ENCODE measurements at regions not wholly inside any gene's neighbourhood (a gene's known extent, or its start where the extent isn't known, plus 50 kb on each side); places are given as distances from the start of the nearest gene placed in this dataset.

GRCh38 chr15:39296955-39297354 is 283.9 kb upstream of the THBS1 start:
- no peaks in the 10 kb centered on the region for H3K27me3 Mint-ChIP-seq (ENCODE audit: unreplicated experiment)
- peaks cover 42% of the 10 kb centered on the region for H3K4me1 Mint-ChIP-seq (ENCODE audit: unreplicated experiment)
- H3K27ac Mint-ChIP-seq (ENCODE audit: unreplicated experiment): no peak overlapping the region
- no peak for TF ChIP-seq CTCF (IDR thresholded peaks at IDR 0.05)
- H3K4me3 Mint-ChIP-seq (ENCODE audit: unreplicated experiment): no peak overlapping the region
- peaks cover 12% of the 10 kb centered on the region for H3K36me3 Mint-ChIP-seq (ENCODE audit: unreplicated experiment)
- H3K9me3 Mint-ChIP-seq (ENCODE audit: unreplicated experiment): peaks cover 18% of the 10 kb centered on the region
- DNase-seq (ENCODE audit: extremely low spot score, unreplicated experiment): no peak

GRCh38 chr15:39298271-39298962 is 282.5 kb upstream of the THBS1 start:
- H3K4me1 Mint-ChIP-seq (ENCODE audit: unreplicated experiment): peaks cover 45% of the 10 kb centered on the region
- no peaks in the 10 kb centered on the region for H3K36me3 Mint-ChIP-seq (ENCODE audit: unreplicated experiment)
- H3K9me3 Mint-ChIP-seq (ENCODE audit: unreplicated experiment): peaks cover 5% of the 10 kb centered on the region
- DNase-seq (ENCODE audit: extremely low spot score, unreplicated experiment): no peak
- H3K27me3 Mint-ChIP-seq (ENCODE audit: unreplicated experiment): no peaks in the 10 kb centered on the region
- no peak for TF ChIP-seq CTCF (IDR thresholded peaks at IDR 0.05)
- no peak overlapping the region for H3K27ac Mint-ChIP-seq (ENCODE audit: unreplicated experiment)
- H3K4me3 Mint-ChIP-seq (ENCODE audit: unreplicated experiment): no peak overlapping the region

GRCh38 chr15:39299486-39300267 is 281.2 kb upstream of the THBS1 start:
- H3K27ac Mint-ChIP-seq (ENCODE audit: unreplicated experiment): peak overlapping the region; percentile 29
- H3K9me3 Mint-ChIP-seq (ENCODE audit: unreplicated experiment): no peaks in the 10 kb centered on the region
- peaks cover 43% of the 10 kb centered on the region for H3K4me1 Mint-ChIP-seq (ENCODE audit: unreplicated experiment)
- TF ChIP-seq CTCF (IDR thresholded peaks at IDR 0.05): no peak
- no peak for DNase-seq (ENCODE audit: extremely low spot score, unreplicated experiment)
- no peak overlapping the region for H3K4me3 Mint-ChIP-seq (ENCODE audit: unreplicated experiment)
- no peaks in the 10 kb centered on the region for H3K27me3 Mint-ChIP-seq (ENCODE audit: unreplicated experiment)
- H3K36me3 Mint-ChIP-seq (ENCODE audit: unreplicated experiment): no peaks in the 10 kb centered on the region

- H3K27me3 Mint-ChIP-seq (ENCODE audit: unreplicated experiment): no peaks in the 10 kb centered on the region
- H3K4me3 Mint-ChIP-seq (ENCODE audit: unreplicated experiment): no peak overlapping the region
- no peaks in the 10 kb centered on the region for H3K36me3 Mint-ChIP-seq (ENCODE audit: unreplicated experiment)
- TF ChIP-seq CTCF (IDR thresholded peaks at IDR 0.05): no peak
- peak overlapping the region; percentile 81 for H3K27ac Mint-ChIP-seq (ENCODE audit: unreplicated experiment)
- peaks cover 43% of the 10 kb centered on the region for H3K4me1 Mint-ChIP-seq (ENCODE audit: unreplicated experiment)
- no peak for DNase-seq (ENCODE audit: extremely low spot score, unreplicated experiment)
- H3K9me3 Mint-ChIP-seq (ENCODE audit: unreplicated experiment): no peaks in the 10 kb centered on the region
Observed at GRCh38 chr15:39300451-39301153, 280.3 kb upstream of the THBS1 start.

GRCh38 chr15:39301589-39301999 is 279.3 kb upstream of the THBS1 start:
- Mint-ChIP-seq H3K4me1 (ENCODE audit: unreplicated experiment) (peaks cover 43% of the 10 kb centered on the region), H3K27me3 (ENCODE audit: unreplicated experiment) (no peaks in the 10 kb centered on the region), H3K36me3 (ENCODE audit: unreplicated experiment) (no peaks in the 10 kb centered on the region), H3K4me3 (ENCODE audit: unreplicated experiment) (no peak overlapping the region), H3K9me3 (ENCODE audit: unreplicated experiment) (peaks cover under 1% of the 10 kb centered on the region), H3K27ac (ENCODE audit: unreplicated experiment) (peak overlapping the region; percentile 56)
- no peak for TF ChIP-seq CTCF (IDR thresholded peaks at IDR 0.05)
- no peak for DNase-seq (ENCODE audit: extremely low spot score, unreplicated experiment)

Measured in osteocyte (in vitro differentiated cells).